Stomach (tissue), 4 donors: ENCODE measurements at regions not wholly inside any gene's neighbourhood (a gene's known extent, or its start where the extent isn't known, plus 50 kb on each side); places are given as distances from the start of the nearest gene placed in this dataset.

Experiments used
- CTCF ChIP-seq, 7 experiments: fragments of 450-650 bp in 4 of 7; fragments of 200-600 bp in 3 of 7; sonication (generic) in 3 of 7; IDR thresholded peaks; one replicate each; pipeline ENCODE4 v1.5.1; 2016 to 2019; ENCODE audit warnings: antibody characterized with exemption in 7 of 7, control low read depth in 2 of 7, mild to moderate bottlenecking in 1 of 7
- EP300 ChIP-seq: sonication (generic); formaldehyde crosslinking; IDR thresholded peaks from one replicate; pipeline ENCODE4 v1.6.1; 2017; ENCODE audit warnings: antibody characterized with exemption
- POLR2A ChIP-seq, 4 donors: fragments of 450-650 bp; IDR thresholded peaks; one replicate each; pipeline ENCODE4 v1.6.1; 2016; ENCODE audit warnings: antibody characterized with exemption in 4 of 4, control low read depth in 2 of 4, mild to moderate bottlenecking in 1 of 4, moderate library complexity in 1 of 4
- POLR2AphosphoS5 ChIP-seq, 3 donors: sonication (generic); formaldehyde crosslinking; IDR thresholded peaks; one replicate each; pipeline ENCODE4 v1.6.1; 2016; ENCODE audit warnings: antibody characterized with exemption in 3 of 3

GRCh38 chr4:79471309-79471708, 63.3 kb upstream of the GK2 start:
- no peak for TF ChIP-seq CTCF (IDR thresholded peaks at IDR 0.05)
- TF ChIP-seq EP300 = no peak
- no peak for TF ChIP-seq POLR2A (IDR thresholded peaks at IDR 0.05)
- TF ChIP-seq POLR2AphosphoS5 (IDR thresholded peaks at IDR 0.05) = no peak
